SK-N-SH (cell line): ENCODE measurements at regions not wholly inside any gene's neighbourhood (a gene's known extent, or its start where the extent isn't known, plus 50 kb on each side); places are given as distances from the start of the nearest gene placed in this dataset.

ENCODE experiments used
- CTCF ChIA-PET: fragments of 300-600, 350-600 bp; formaldehyde crosslinking; extraction: SDS; loops from one replicate; lab custom pipeline; 2021; lab: Yijun Ruan, JAX
- POLR2A ChIA-PET: fragments of 350-600 bp; sonication (Branson Sonifier 250); formaldehyde crosslinking; extraction: SDS; loops from one replicate; lab custom pipeline; 2020; ENCODE audit warnings: antibody characterized with exemption, inconsistent platforms; lab: Yijun Ruan, JAX
- DNase-seq: peaks from one replicate; pipeline ENCODE4 v3.0.0; 2012
- H2AFZ ChIP-seq: fragments of 200-600 bp; sonication (generic); 2 replicates; pipeline ENCODE4 v1.8.1; 2016; ENCODE audit warnings: antibody characterized with exemption, mild to moderate bottlenecking, low read depth
- H3F3A ChIP-seq: fragments of 200-600 bp; sonication (generic); replicated peaks from 2 replicates; pipeline ENCODE3; 2016; ENCODE audit warnings: antibody characterized with exemption, mild to moderate bottlenecking; ENCODE audit not compliant: insufficient read depth
- H3K27ac ChIP-seq, 2 experiments: fragments of 200-500 bp in 1 of 2; fragments of 200-600 bp in 1 of 2; sonication (Bioruptor generic) in 1 of 2; sonication (generic), shearing (Covaris generic) in 1 of 2; 2 replicates each; pipeline versions ENCODE4 v1.5.1 to v1.6.1; 2014 to 2016; ENCODE audit warnings: low read depth in 2 of 2, inconsistent platforms in 1 of 2, low read length in 1 of 2, mild to moderate bottlenecking in 1 of 2, mixed read lengths in 1 of 2
- H3K27me3 ChIP-seq: fragments of 200-600 bp; sonication (generic), shearing (Covaris generic); 2 replicates; pipeline ENCODE4 v1.6.1; 2016; ENCODE audit warnings: mixed run types; ENCODE audit not compliant: insufficient read depth
- H3K36me3 ChIP-seq, 2 experiments: fragments of 200-500 bp in 1 of 2; fragments of 200-600 bp in 1 of 2; sonication (Bioruptor generic) in 1 of 2; sonication (generic) in 1 of 2; replicated peaks in 1 of 2; 2 replicates each; pipeline versions ENCODE3 to v1.5.1; 2014 to 2016; ENCODE audit warnings: low read length in 1 of 2, mild to moderate bottlenecking in 1 of 2; ENCODE audit not compliant: insufficient read depth in 2 of 2, control insufficient read depth in 1 of 2
- H3K4me1 ChIP-seq, 2 experiments: fragments of 200-500 bp in 1 of 2; fragments of 200-600 bp in 1 of 2; sonication (Bioruptor generic) in 1 of 2; sonication (generic), shearing (Covaris generic) in 1 of 2; 2 replicates each; pipeline versions ENCODE4 v1.5.1 to v1.6.1; 2014 to 2016; ENCODE audit warnings: low read depth in 1 of 2, low read length in 1 of 2, mixed run types in 1 of 2; ENCODE audit not compliant: insufficient read depth in 2 of 2, control insufficient read depth in 1 of 2
- H3K4me2 ChIP-seq: fragments of 200-600 bp; sonication (generic), shearing (Covaris generic); 2 replicates; pipeline ENCODE4 v1.6.1; 2017; ENCODE audit warnings: mixed run types
- H3K4me3 ChIP-seq, 2 experiments: fragments of 200-500 bp in 1 of 2; fragments of 200-600 bp in 1 of 2; sonication (Bioruptor generic) in 1 of 2; sonication (generic), shearing (Covaris generic) in 1 of 2; 2 replicates each; pipeline versions ENCODE4 v1.5.1 to v1.8.1; 2014 to 2016; ENCODE audit warnings: low read depth in 2 of 2, inconsistent platforms in 1 of 2, low read length in 1 of 2, mild to moderate bottlenecking in 1 of 2, mixed read lengths in 1 of 2, moderate library complexity in 1 of 2
- H3K79me2 ChIP-seq: fragments of 200-600 bp; sonication (generic); 2 replicates; pipeline ENCODE4 v1.8.1; 2017; ENCODE audit warnings: mild to moderate bottlenecking; ENCODE audit not compliant: insufficient read depth
- H3K9ac ChIP-seq: fragments of 200-600 bp; sonication (generic); 2 replicates; pipeline ENCODE4 v1.6.1; 2017; ENCODE audit warnings: mixed run types
- H3K9me2 ChIP-seq: fragments of 200-600 bp; sonication (generic); 2 replicates; pipeline ENCODE4 v1.6.1; 2017; ENCODE audit warnings: mixed run types
- H3K9me3 ChIP-seq: fragments of 200-600 bp; sonication (generic); 2 replicates; pipeline ENCODE4 v1.6.1; 2017; ENCODE audit warnings: mixed run types, mild to moderate bottlenecking, moderate library complexity
- H4K20me1 ChIP-seq: fragments of 200-600 bp; sonication (generic); 2 replicates; pipeline ENCODE4 v1.6.1; 2017; ENCODE audit warnings: mild to moderate bottlenecking, mixed run types; ENCODE audit not compliant: insufficient read depth
- CHD2 ChIP-seq: fragments of 150-350 bp; IDR thresholded peaks from 2 replicates; pipeline ENCODE4 v1.6.1; 2018; ENCODE audit warnings: low read length; ENCODE audit not compliant: partially characterized antibody
- ELF1 ChIP-seq: IDR thresholded peaks from 2 replicates; pipeline ENCODE4 v1.4.0; 2012
- FOSL2 ChIP-seq: IDR thresholded peaks from 2 replicates; pipeline ENCODE4 v1.4.0; 2012; ENCODE audit warnings: low read depth, mild to moderate bottlenecking, moderate library complexity, borderline replicate concordance
- FOXM1 ChIP-seq: IDR thresholded peaks from 2 replicates; pipeline ENCODE4 v1.4.0; 2012; ENCODE audit warnings: low read depth, mild to moderate bottlenecking
- GATA2 ChIP-seq: sonication (generic); formaldehyde crosslinking; IDR thresholded peaks from 2 replicates; pipeline ENCODE4 v1.5.0; 2020; ENCODE audit warnings: mild to moderate bottlenecking, missing genetic modification reagents
- JUND ChIP-seq: IDR thresholded peaks from 2 replicates; pipeline ENCODE4 v1.4.0; 2012
- MXI1 ChIP-seq: IDR thresholded peaks from 2 replicates; pipeline ENCODE4 v1.6.1; 2012; ENCODE audit warnings: mild to moderate bottlenecking, low read depth, low read length, improper control_type of control experiment
- POLR2AphosphoS5 ChIP-seq: IDR thresholded peaks from 2 replicates; pipeline ENCODE4 v1.6.1; 2012; ENCODE audit warnings: low read depth, low read length
- RAD21 ChIP-seq: IDR thresholded peaks from 2 replicates; pipeline ENCODE4 v1.6.1; 2012; ENCODE audit warnings: mild to moderate bottlenecking, low read length
- SMC3 ChIP-seq: IDR thresholded peaks from 2 replicates; pipeline ENCODE4 v1.6.1; 2012; ENCODE audit warnings: low read depth, low read length, improper control_type of control experiment
- WGBS: methylation state at CpG from one replicate; pipeline ENCODE4 v1.1.6; 2017; ENCODE audit warnings: low lambda C conversion rate; 5-methylcytosine and 5-hydroxymethylcytosine counted together
- TF ChIP-seq, protein P1 (sequence below): fragments of 150-350 bp; IDR thresholded peaks from 2 replicates; pipeline ENCODE4 v1.6.1; 2017; ENCODE audit warnings: antibody characterized with exemption, low read length, low read depth, borderline replicate concordance

DNA sequence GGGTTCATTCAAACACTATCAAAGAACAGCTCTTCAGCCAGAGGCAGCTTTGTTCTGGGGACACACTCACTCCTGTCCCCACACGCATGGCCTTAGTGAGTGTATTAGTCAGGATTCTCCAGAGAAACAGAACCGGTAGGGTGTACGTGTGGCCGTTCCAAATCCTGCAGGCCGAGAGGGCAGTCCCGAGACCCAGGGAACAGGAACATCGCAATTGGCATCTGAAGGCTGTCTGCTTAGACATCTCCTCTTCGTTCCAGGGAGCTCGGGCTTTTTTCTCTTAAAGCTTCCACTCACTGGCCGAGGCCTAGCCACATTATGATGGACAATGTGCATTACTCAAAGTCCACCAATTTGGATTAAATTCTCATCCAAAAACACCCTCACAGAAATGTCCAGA is 523.3 kb downstream of the GLRX3 start:
- no peaks in the 10 kb centered on the region for H3K9me2 ChIP-seq
- TF ChIP-seq, protein P1, sequence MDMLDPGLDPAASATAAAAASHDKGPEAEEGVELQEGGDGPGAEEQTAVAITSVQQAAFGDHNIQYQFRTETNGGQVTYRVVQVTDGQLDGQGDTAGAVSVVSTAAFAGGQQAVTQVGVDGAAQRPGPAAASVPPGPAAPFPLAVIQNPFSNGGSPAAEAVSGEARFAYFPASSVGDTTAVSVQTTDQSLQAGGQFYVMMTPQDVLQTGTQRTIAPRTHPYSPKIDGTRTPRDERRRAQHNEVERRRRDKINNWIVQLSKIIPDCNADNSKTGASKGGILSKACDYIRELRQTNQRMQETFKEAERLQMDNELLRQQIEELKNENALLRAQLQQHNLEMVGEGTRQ, result no peak
- TF ChIP-seq CHD2 (no peak), POLR2AphosphoS5 (no peak), GATA2 (no peak), FOSL2 (no peak), FOXM1 (no peak), JUND (no peak), MXI1 (no peak), ELF1 (no peak)
- no peak overlapping the region for H2AFZ ChIP-seq
- ChIA-PET CTCF (interaction anchor here (1.1 kb wide), 1 partner anchor 216 kb away, joined by 3 read pairs; no protein-coding TSS in a partner anchor), POLR2A (no interaction called here)
- no peaks in the 10 kb centered on the region for H3K79me2 ChIP-seq
- peaks cover 0 to 2% of the 10 kb centered on the region in 2 experiments; a peak in 1 of 4 replicates for H3K4me1 ChIP-seq
- no peaks in the 10 kb centered on the region for H3K27me3 ChIP-seq
- no peak overlapping the region for H3K4me2 ChIP-seq
- H3K4me3 ChIP-seq, result no peak overlapping the region
- WGBS, result 43% methylated on average over 9 of the region's 10 CpGs
- no peaks in the 10 kb centered on the region for H3K36me3 ChIP-seq
- no peak overlapping the region for H3K9ac ChIP-seq
- no peaks in the 10 kb centered on the region for H3K9me3 ChIP-seq
- DNase-seq, result no peak
- H3K27ac ChIP-seq, result no peak overlapping the region
- H3F3A ChIP-seq, result no peaks in the 10 kb centered on the region
- H4K20me1 ChIP-seq, result no peaks in the 10 kb centered on the region

DNA sequence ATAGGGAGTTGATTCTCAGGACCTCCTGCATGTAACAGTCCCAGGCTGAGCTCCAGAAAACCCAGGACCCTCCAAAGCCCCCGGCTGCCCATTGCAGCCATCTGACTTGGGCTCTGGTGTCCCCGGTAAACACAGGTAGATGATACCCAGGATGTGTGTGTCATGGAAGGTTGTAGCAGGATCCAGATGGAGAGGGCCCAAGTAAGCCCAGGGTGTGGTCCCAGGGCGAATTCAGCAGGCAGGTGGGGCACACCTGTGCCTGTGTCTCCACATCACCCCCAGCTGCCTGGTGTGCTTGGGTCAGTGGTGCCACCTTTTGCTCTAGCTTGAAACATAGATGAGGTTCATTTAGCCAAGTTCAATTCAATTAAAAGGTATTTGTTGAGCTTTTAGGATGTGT is 524.1 kb downstream of the GLRX3 start:
- H3K9me2 ChIP-seq, result no peaks in the 10 kb centered on the region
- H3K9me3 ChIP-seq, result no peaks in the 10 kb centered on the region
- H3K9ac ChIP-seq, result no peak overlapping the region
- H3K79me2 ChIP-seq, result no peaks in the 10 kb centered on the region
- no peak overlapping the region for H3K4me3 ChIP-seq
- CTCF ChIA-PET, result interaction anchor here (1.1 kb wide), 1 partner anchor 215 kb away, joined by 3 read pairs; no protein-coding TSS in a partner anchor
- no peaks in the 10 kb centered on the region for H3K36me3 ChIP-seq
- peaks cover 0 to 2% of the 10 kb centered on the region in 2 experiments; a peak in 1 of 4 replicates for H3K4me1 ChIP-seq
- H3K27ac ChIP-seq, result no peak overlapping the region
- no peaks in the 10 kb centered on the region for H4K20me1 ChIP-seq
- H3K4me2 ChIP-seq, result no peak overlapping the region
- 0% methylated on average over 2 of the region's 3 CpGs for WGBS
- no peak for DNase-seq
- no peaks in the 10 kb centered on the region for H3F3A ChIP-seq
- H3K27me3 ChIP-seq, result no peaks in the 10 kb centered on the region
- POLR2A ChIA-PET, result no interaction called here
- TF ChIP-seq SMC3, result no peak
- H2AFZ ChIP-seq, result no peak overlapping the region

DNA sequence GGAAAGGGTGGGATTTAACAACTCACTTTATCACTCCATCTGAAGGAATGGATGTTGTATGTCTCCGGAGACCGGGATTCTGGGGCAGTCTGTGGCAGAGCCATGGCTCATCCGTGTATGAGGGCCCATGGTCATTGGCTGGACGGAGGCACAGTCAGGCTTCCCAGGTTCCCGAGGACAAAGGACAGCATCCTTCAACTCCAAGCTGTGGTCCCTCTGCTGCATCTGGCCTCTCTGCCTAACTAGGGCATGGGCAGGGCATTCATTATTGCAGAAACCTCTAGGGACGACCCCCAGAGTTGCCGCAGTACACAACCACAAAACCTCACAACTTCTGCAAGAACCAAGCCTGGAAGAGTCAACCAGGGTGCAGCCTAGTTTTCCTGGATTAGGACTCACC is 525.2 kb downstream of the GLRX3 start:
- WGBS, result 30% methylated on average over 2 of the region's 7 CpGs
- Histone ChIP-seq H3K4me2 (no peak overlapping the region), H3K9me2 (no peaks in the 10 kb centered on the region), H3K9me3 (no peaks in the 10 kb centered on the region), H3K36me3 (no peaks in the 10 kb centered on the region), H4K20me1 (no peaks in the 10 kb centered on the region), H3K9ac (no peak overlapping the region), H3K4me1 (peaks cover 0 to 2% of the 10 kb centered on the region in 2 experiments; a peak in 1 of 4 replicates), H3K4me3 (no peak overlapping the region), H3K79me2 (no peaks in the 10 kb centered on the region), H3K27me3 (no peaks in the 10 kb centered on the region), H2AFZ (no peak overlapping the region), H3K27ac (no peak overlapping the region), H3F3A (no peaks in the 10 kb centered on the region)
- ChIA-PET POLR2A (no interaction called here), CTCF (no interaction called here)
- DNase-seq, result no peak
- no peak for TF ChIP-seq FOXM1
- TF ChIP-seq MXI1, result no peak
- TF ChIP-seq RAD21, result no peak
